PC-9 (cell line): ENCODE measurements at regions not wholly inside any gene's neighbourhood (a gene's known extent, or its start where the extent isn't known, plus 50 kb on each side); places are given as distances from the start of the nearest gene placed in this dataset.

Experiments
- BruUV-seq: library from RNA; stranded (reverse); fragments of 400-500 nt; replicated peaks from 2 replicates; lab custom pipeline; 2021; lab: Mats Ljungman, UMichigan
- CTCF ChIA-PET: fragments of 300-600 bp; sonication (Branson Sonifier 250); formaldehyde crosslinking; loops from one replicate; lab custom pipeline; 2022; ENCODE audit warnings: antibody characterized with exemption; lab: Charles Lee
- POLR2A ChIA-PET: fragments of 300-600 bp; sonication (Branson Sonifier 250); formaldehyde crosslinking; loops from one replicate; lab custom pipeline; 2022; ENCODE audit warnings: antibody characterized with exemption; ENCODE audit not compliant: unreplicated experiment; lab: Charles Lee
- DNase-seq, 2 experiments: peaks; one replicate each; pipeline versions ENCODE4 v3.0.0 to v3.0.0-alpha.2; 2015 to 2022; ENCODE audit warnings: mixed read lengths in 1 of 2
- H2AFZ ChIP-seq: fragments of 200-600 bp; sonication (generic); 2 replicates; pipeline ENCODE4 v1.8.1; 2017; ENCODE audit warnings: antibody characterized with exemption
- H3F3A ChIP-seq: fragments of 200-600 bp; sonication (generic); 2 replicates; pipeline ENCODE4 v1.8.1; 2017; ENCODE audit warnings: antibody characterized with exemption, mild to moderate bottlenecking, low read depth; ENCODE audit not compliant: insufficient read depth
- H3K27ac ChIP-seq: fragments of 200-600 bp; sonication (generic); 2 replicates; pipeline ENCODE4 v1.6.1; 2016; ENCODE audit warnings: mixed run types
- H3K27me3 ChIP-seq: fragments of 200-600 bp; sonication (generic); 2 replicates; pipeline ENCODE4 v1.6.1; 2016; ENCODE audit warnings: low read depth, mixed run types; ENCODE audit not compliant: insufficient read depth
- H3K36me3 ChIP-seq: fragments of 200-600 bp; sonication (generic); 2 replicates; pipeline ENCODE4 v1.6.1; 2016; ENCODE audit warnings: low read depth, mixed run types
- H3K4me1 ChIP-seq: fragments of 200-600 bp; sonication (generic); replicated peaks from 2 replicates; pipeline ENCODE4 v1.6.1; 2016; ENCODE audit warnings: mixed run types; ENCODE audit not compliant: insufficient read depth
- H3K4me2 ChIP-seq: fragments of 200-600 bp; sonication (generic); 2 replicates; pipeline ENCODE4 v1.6.1; 2017; ENCODE audit warnings: mixed run types
- H3K4me3 ChIP-seq: fragments of 200-600 bp; sonication (generic); 2 replicates; pipeline ENCODE4 v1.6.1; 2016; ENCODE audit warnings: mixed run types
- H3K79me2 ChIP-seq: fragments of 200-600 bp; sonication (generic); 2 replicates; pipeline ENCODE4 v1.6.1; 2017; ENCODE audit warnings: low read depth, mixed run types
- H3K9me2 ChIP-seq: fragments of 200-600 bp; sonication (generic); 2 replicates; pipeline ENCODE4 v1.8.1; 2017; ENCODE audit warnings: mild to moderate bottlenecking; ENCODE audit not compliant: insufficient read depth
- H3K9me3 ChIP-seq: fragments of 200-600 bp; sonication (generic); 2 replicates; pipeline ENCODE4 v1.8.1; 2016; ENCODE audit warnings: low read depth; ENCODE audit not compliant: insufficient read depth
- H4K20me1 ChIP-seq: fragments of 200-600 bp; sonication (generic); 2 replicates; pipeline ENCODE4 v1.8.1; 2017; ENCODE audit not compliant: insufficient read depth
- CTCF ChIP-seq: fragments of 200-600 bp; sonication (generic); conservative IDR thresholded peaks from 2 replicates; pipeline ENCODE4 v1.6.1; 2017; ENCODE audit warnings: mixed run types, antibody characterized with exemption, mild to moderate bottlenecking, moderate library complexity
- EZH2 ChIP-seq: fragments of 200-600 bp; sonication (generic); IDR thresholded peaks from 2 replicates; pipeline ENCODE4 v1.8.0; 2017; ENCODE audit warnings: antibody characterized with exemption, low read depth
- intact Hi-C: fragments of 100-400 bp; cut with micrococcal nuclease; formaldehyde crosslinking; loops from one replicate; pipeline ENCODE4 v1.10.0; 2022; ENCODE audit not compliant: unreplicated experiment

GRCh38 chr12:45559537-45559936 lies 170.0 kb upstream of the ARID2 start:
- H3K27me3 ChIP-seq: no peaks in the 10 kb centered on the region
- H4K20me1 ChIP-seq: no peaks in the 10 kb centered on the region
- no peaks in the 10 kb centered on the region for H3K36me3 ChIP-seq
- no peak overlapping the region for H2AFZ ChIP-seq
- TF ChIP-seq EZH2: no peak
- TF ChIP-seq CTCF: no peak
- DNase-seq: no peak
- H3K9me3 ChIP-seq: no peaks in the 10 kb centered on the region; the same call in 1 of the 2 replicates
- no peaks in the 10 kb centered on the region for H3K4me1 ChIP-seq
- ChIA-PET CTCF (no interaction called here), POLR2A (no interaction called here)
- no peak overlapping the region for H3K27ac ChIP-seq
- H3F3A ChIP-seq: no peaks in the 10 kb centered on the region
- no peak overlapping the region for H3K4me2 ChIP-seq
- intact Hi-C loops: no loop called here
- no peaks in the 10 kb centered on the region for H3K9me2 ChIP-seq
- no peaks in the 10 kb centered on the region for H3K79me2 ChIP-seq
- BruUV-seq: no TSS peak
- H3K4me3 ChIP-seq: no peak overlapping the region

- Histone ChIP-seq H2AFZ (no peak overlapping the region), H3K9me2 (no peaks in the 10 kb centered on the region), H3K4me1 (no peaks in the 10 kb centered on the region), H3K4me2 (no peak overlapping the region), H3K9me3 (no peaks in the 10 kb centered on the region; the same call in 1 of the 2 replicates), H4K20me1 (no peaks in the 10 kb centered on the region), H3K79me2 (no peaks in the 10 kb centered on the region), H3K27ac (no peak overlapping the region), H3K4me3 (no peak overlapping the region), H3K36me3 (no peaks in the 10 kb centered on the region), H3K27me3 (no peaks in the 10 kb centered on the region), H3F3A (no peaks in the 10 kb centered on the region)
- TF ChIP-seq EZH2 (no peak), CTCF (no peak)
- ChIA-PET POLR2A (no interaction called here), CTCF (no interaction called here)
- BruUV-seq: no TSS peak
- intact Hi-C loops: no loop called here
- DNase-seq: no peak
Measured at GRCh38 chr12:45560689-45561088, 168.8 kb upstream of the ARID2 start.

- no peaks in the 10 kb centered on the region for H3K4me1 ChIP-seq
- H3K36me3 ChIP-seq: no peaks in the 10 kb centered on the region
- no peaks in the 10 kb centered on the region for H3K79me2 ChIP-seq
- no peak overlapping the region for H3K4me3 ChIP-seq
- ChIA-PET POLR2A (interaction anchor here (0.6 kb wide), 1 partner anchor 75 kb away, joined by 3 read pairs; no protein-coding TSS in a partner anchor), CTCF (interaction anchor here (0.5 kb wide), 1 partner anchor 16 kb away, joined by 7 read pairs; no protein-coding TSS in a partner anchor)
- H4K20me1 ChIP-seq: no peaks in the 10 kb centered on the region
- no TSS peak for BruUV-seq
- H3K4me2 ChIP-seq: no peak overlapping the region
- H2AFZ ChIP-seq: no peak overlapping the region
- no peak overlapping the region for H3K27ac ChIP-seq
- TF ChIP-seq CTCF: no peak
- TF ChIP-seq EZH2: no peak
- no peaks in the 10 kb centered on the region for H3F3A ChIP-seq
- H3K9me2 ChIP-seq: no peaks in the 10 kb centered on the region
- intact Hi-C loops: no loop called here
- DNase-seq: no peak
- no peaks in the 10 kb centered on the region for H3K9me3 ChIP-seq
- H3K27me3 ChIP-seq: no peaks in the 10 kb centered on the region
Measured at GRCh38 chr12:45561488-45561887, 168.0 kb upstream of the ARID2 start.
